Nephron progenitor cell (in vitro differentiated cells): ENCODE measurements at regions not wholly inside any gene's neighbourhood (a gene's known extent, or its start where the extent isn't known, plus 50 kb on each side); places are given as distances from the start of the nearest gene placed in this dataset.
"Not testable (repeated sequence)": the region's sequence is repeated elsewhere in the genome, so short reads cannot be mapped to it uniquely, and the experiment has no call there.

Source experiments
- DNase-seq: peaks from one replicate; pipeline ENCODE4 v3.0.0; 2021
- H3K27ac Mint-ChIP-seq: 2 replicates; pipeline ENCODE4 v1.8.0; 2021; ENCODE audit warnings: mild to moderate bottlenecking, moderate library complexity, mixed read lengths
- H3K27me3 Mint-ChIP-seq: 2 replicates; pipeline ENCODE4 v1.8.0; 2021; ENCODE audit warnings: mild to moderate bottlenecking, low read depth, mixed read lengths; ENCODE audit not compliant: poor library complexity
- H3K36me3 Mint-ChIP-seq: 2 replicates; pipeline ENCODE4 v1.8.0; 2021; ENCODE audit warnings: low read depth, mixed read lengths
- H3K4me1 Mint-ChIP-seq: 2 replicates; pipeline ENCODE4 v1.8.0; 2021; ENCODE audit warnings: mixed read lengths
- H3K4me3 Mint-ChIP-seq: 2 replicates; pipeline ENCODE4 v1.8.0; 2021; ENCODE audit warnings: mild to moderate bottlenecking, moderate library complexity, mixed read lengths
- H3K9me3 Mint-ChIP-seq: 2 replicates; pipeline ENCODE4 v1.8.0; 2021; ENCODE audit warnings: mild to moderate bottlenecking, moderate library complexity, mixed read lengths
- CTCF ChIP-seq: fragments of 200-600 bp; sonication (generic); IDR thresholded peaks from 2 replicates; pipeline ENCODE4 v1.5.0; 2021; ENCODE audit warnings: antibody characterized with exemption

- Mint-ChIP-seq H3K36me3 (no peaks in the 10 kb centered on the region), H3K27ac (no peak overlapping the region), H3K27me3 (no peaks in the 10 kb centered on the region), H3K4me3 (no peak overlapping the region), H3K9me3 (no peaks in the 10 kb centered on the region), H3K4me1 (no peaks in the 10 kb centered on the region)
- no peak for DNase-seq
- no peak for TF ChIP-seq CTCF
These were observed 278.8 kb downstream of the KIF20B start for GRCh38 chr10:89980166-89980565.

- Mint-ChIP-seq H3K36me3 (no peaks in the 10 kb centered on the region), H3K9me3 (no peaks in the 10 kb centered on the region), H3K27me3 (no peaks in the 10 kb centered on the region), H3K4me1 (no peaks in the 10 kb centered on the region), H3K4me3 (no peak overlapping the region), H3K27ac (no peak overlapping the region)
- TF ChIP-seq CTCF: no peak
- DNase-seq: no peak
These were observed 280.5 kb downstream of the KIF20B start for GRCh38 chr10:89981891-89982290.

- Mint-ChIP-seq H3K27me3 (no peaks in the 10 kb centered on the region), H3K9me3 (no peaks in the 10 kb centered on the region), H3K4me1 (no peaks in the 10 kb centered on the region), H3K27ac (no peak overlapping the region), H3K36me3 (no peaks in the 10 kb centered on the region), H3K4me3 (no peak overlapping the region)
- no peak for TF ChIP-seq CTCF
- no peak for DNase-seq
These were observed 284.1 kb downstream of the KIF20B start for GRCh38 chr10:89985446-89985845.

- not testable (repeated sequence) for H3K4me1 Mint-ChIP-seq, H3K4me3 Mint-ChIP-seq, H3K27ac Mint-ChIP-seq, H3K36me3 Mint-ChIP-seq, DNase-seq, H3K27me3 Mint-ChIP-seq, H3K9me3 Mint-ChIP-seq
These were observed 287.0 kb downstream of the KIF20B start for GRCh38 chr10:89988361-89988760.

GRCh38 chr10:89992575-89992974 is 291.2 kb downstream of the KIF20B start:
- no peak for DNase-seq
- H3K27ac Mint-ChIP-seq: no peak overlapping the region
- no peak for TF ChIP-seq CTCF
- no peaks in the 10 kb centered on the region for H3K36me3 Mint-ChIP-seq
- H3K27me3 Mint-ChIP-seq: no peaks in the 10 kb centered on the region
- peaks cover 15% of the 10 kb centered on the region for H3K9me3 Mint-ChIP-seq
- no peak overlapping the region for H3K4me3 Mint-ChIP-seq
- H3K4me1 Mint-ChIP-seq: no peaks in the 10 kb centered on the region

GRCh38 chr10:90007226-90007625 is 305.8 kb downstream of the KIF20B start:
- Mint-ChIP-seq H3K4me1 (no peaks in the 10 kb centered on the region), H3K9me3 (peaks cover 13% of the 10 kb centered on the region), H3K36me3 (peaks cover 7% of the 10 kb centered on the region), H3K4me3 (no peak overlapping the region), H3K27me3 (no peaks in the 10 kb centered on the region), H3K27ac (no peak overlapping the region)
- DNase-seq: no peak
- no peak for TF ChIP-seq CTCF

GRCh38 chr10:90011281-90011680 is 309.9 kb downstream of the KIF20B start:
- not testable (repeated sequence) for H3K36me3 Mint-ChIP-seq, H3K27me3 Mint-ChIP-seq, H3K27ac Mint-ChIP-seq, DNase-seq, H3K4me3 Mint-ChIP-seq, H3K4me1 Mint-ChIP-seq
- H3K9me3 Mint-ChIP-seq: peaks cover 13% of the 10 kb centered on the region
